Upper lobe of left lung (tissue), 4 donors: ENCODE measurements at regions not wholly inside any gene's neighbourhood (a gene's known extent, or its start where the extent isn't known, plus 50 kb on each side); places are given as distances from the start of the nearest gene placed in this dataset.

ENCODE experiments used
- EP300 ChIP-seq, 4 donors: sonication (generic); formaldehyde crosslinking; IDR thresholded peaks; one replicate each; pipeline ENCODE4 v1.5.1; 2017; ENCODE audit warnings: antibody characterized with exemption in 4 of 4, control low read depth in 2 of 4
- POLR2A ChIP-seq, 4 donors: fragments of 450-650 bp; IDR thresholded peaks; one replicate each; pipeline ENCODE4 v1.5.1; 2016 to 2017; ENCODE audit warnings: antibody characterized with exemption in 4 of 4, mild to moderate bottlenecking in 2 of 4

DNA sequence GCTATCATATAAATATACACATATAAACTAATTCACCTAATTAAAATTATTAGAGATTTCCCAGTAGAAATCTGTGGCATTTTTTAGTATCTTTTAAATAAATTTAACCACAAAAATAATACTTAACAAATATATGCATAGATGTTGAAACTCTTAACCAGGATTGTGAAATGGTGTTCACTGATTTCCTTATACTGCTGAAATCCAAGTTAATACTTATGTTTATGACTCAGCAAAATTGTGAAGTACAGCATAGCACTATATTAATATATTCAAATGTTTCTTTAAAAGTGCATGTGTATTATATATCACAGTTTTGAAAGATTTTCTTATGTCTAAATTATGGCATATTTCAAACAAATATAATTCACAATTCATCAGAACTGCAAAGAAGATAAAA lies 328.2 kb upstream of the MANEA start:
- TF ChIP-seq EP300 (IDR thresholded peaks at IDR 0.05) (no peak), POLR2A (IDR thresholded peaks at IDR 0.05) (no peak)
